ENCODE measurements at regions not wholly inside any gene's neighbourhood (a gene's known extent, or its start where the extent isn't known, plus 50 kb on each side); places are given as distances from the start of the nearest gene placed in this dataset.

GRCh38 chr6:41455818-41456217 lies 90.4 kb upstream of the FOXP4 start:
- Histone ChIP-seq H3K79me2 (ENCODE audit: insufficient read depth, low read length) (no peaks in the 10 kb centered on the region), H3K9ac (ENCODE audit: low read length) (no peak overlapping the region), H3K4me1 (ENCODE audit: control insufficient read depth in 1 of 2, insufficient read depth in 2 of 2, low read length in 2 of 2) (peaks cover 6 to 17% of the 10 kb centered on the region in 2 experiments; a peak in 3 of 4 replicates), H3K4me2 (ENCODE audit: low read length) (no peak overlapping the region), H3K9me2 (ENCODE audit: insufficient read depth) (no peaks in the 10 kb centered on the region), H3K36me3 (ENCODE audit: control insufficient read depth in 1 of 2, insufficient read depth in 2 of 2, low read length in 2 of 2) (no peaks in the 10 kb centered on the region), H3K27me3 (ENCODE audit: insufficient read depth, low read length) (no peaks in the 10 kb centered on the region), H3K9me3 (ENCODE audit: control insufficient read depth in 1 of 2, insufficient read depth in 1 of 2, low read depth in 1 of 2, low read length in 2 of 2) (no peaks in the 10 kb centered on the region), H3K4me3 (replicated peaks in 1 of 2; ENCODE audit: low read depth in 1 of 2, low read length in 2 of 2) (no peak overlapping the region), H4K20me1 (ENCODE audit: insufficient read depth) (no peaks in the 10 kb centered on the region), H3K27ac (ENCODE audit: low read depth, low read length) (no peak overlapping the region), H2AFZ (ENCODE audit: low read depth, low read length, poor library complexity, severe bottlenecking) (no peak overlapping the region)
- BruUV-seq (replicated peaks) = no TSS peak
- DNase-seq (ENCODE audit: low read depth, low spot score) = no peak
- ChIA-PET POLR2A (no interaction called here), RAD21 (ENCODE audit: low non-redundant PET in 1 of 2, low total read pairs in 2 of 2, uncharacterized antibody in 2 of 2, unreplicated experiment in 2 of 2) (no interaction called here), CTCF (no interaction called here)
- TF ChIP-seq POLR2AphosphoS5 (IDR thresholded peaks at IDR 0.05; ENCODE audit: low read depth, low read length) (no peak), REST (IDR thresholded peaks at IDR 0.05; ENCODE audit: low read depth) (no peak), FOSL1 (IDR thresholded peaks at IDR 0.05; ENCODE audit: low read depth) (no peak)
- ATAC-seq = no peak
- intact Hi-C loops (cut with micrococcal nuclease) = loop anchor here (2.0 kb wide), 1 partner anchor 87 kb away; no protein-coding TSS in a partner anchor

GRCh38 chr6:41457303-41457670 lies 88.9 kb upstream of the FOXP4 start:
- Histone ChIP-seq H2AFZ (ENCODE audit: low read depth, low read length, poor library complexity, severe bottlenecking) (no peak overlapping the region), H3K9me3 (ENCODE audit: control insufficient read depth in 1 of 2, insufficient read depth in 1 of 2, low read depth in 1 of 2, low read length in 2 of 2) (no peaks in the 10 kb centered on the region), H3K4me3 (replicated peaks in 1 of 2; ENCODE audit: low read depth in 1 of 2, low read length in 2 of 2) (no peak overlapping the region), H3K27me3 (ENCODE audit: insufficient read depth, low read length) (no peaks in the 10 kb centered on the region), H3K36me3 (ENCODE audit: control insufficient read depth in 1 of 2, insufficient read depth in 2 of 2, low read length in 2 of 2) (no peaks in the 10 kb centered on the region), H3K9me2 (ENCODE audit: insufficient read depth) (no peaks in the 10 kb centered on the region), H3K79me2 (ENCODE audit: insufficient read depth, low read length) (no peaks in the 10 kb centered on the region), H4K20me1 (ENCODE audit: insufficient read depth) (no peaks in the 10 kb centered on the region), H3K9ac (ENCODE audit: low read length) (no peak overlapping the region), H3K27ac (ENCODE audit: low read depth, low read length) (no peak overlapping the region), H3K4me2 (ENCODE audit: low read length) (no peak overlapping the region), H3K4me1 (ENCODE audit: control insufficient read depth in 1 of 2, insufficient read depth in 2 of 2, low read length in 2 of 2) (peaks cover 6 to 17% of the 10 kb centered on the region in 2 experiments; a peak in 3 of 4 replicates)
- DNase-seq (ENCODE audit: low read depth, low spot score) (no peak), ATAC-seq (no peak)
- BruUV-seq (replicated peaks) = no TSS peak
- ChIA-PET POLR2A (interaction anchor here (0.6 kb wide), 1 partner anchor 132 kb away, joined by 3 read pairs; no protein-coding TSS in a partner anchor), CTCF (no interaction called here), RAD21 (ENCODE audit: low non-redundant PET in 1 of 2, low total read pairs in 2 of 2, uncharacterized antibody in 2 of 2, unreplicated experiment in 2 of 2) (no interaction called here)
- TF ChIP-seq SIN3A (IDR thresholded peaks at IDR 0.05; ENCODE audit: low read depth) = no peak
- no peak for TF ChIP-seq CEBPB (IDR thresholded peaks at IDR 0.05; ENCODE audit: low read depth)
- no peak for TF ChIP-seq MAX (IDR thresholded peaks at IDR 0.05)
- no peak for TF ChIP-seq ELF1 (IDR thresholded peaks at IDR 0.05; ENCODE audit: borderline replicate concordance, low read depth)
- TF ChIP-seq EGR1 (IDR thresholded peaks at IDR 0.05; ENCODE audit: low read depth) = no peak
- TF ChIP-seq EZH2phosphoT487 (IDR thresholded peaks at IDR 0.05; ENCODE audit: borderline replicate concordance) = no peak
- no peak for TF ChIP-seq SRF (IDR thresholded peaks at IDR 0.05; ENCODE audit: low read depth)
- TF ChIP-seq SP1 (IDR thresholded peaks at IDR 0.05; ENCODE audit: low read depth) = no peak
- no peak for TF ChIP-seq EZH2 (IDR thresholded peaks at IDR 0.05)
- intact Hi-C loops (cut with micrococcal nuclease) = loop anchor here (2.0 kb wide), 1 partner anchor 88 kb away; no protein-coding TSS in a partner anchor

Data from HCT116 (cell line).